Lower lobe of right lung (tissue), 2 donors: ENCODE measurements at regions not wholly inside any gene's neighbourhood (a gene's known extent, or its start where the extent isn't known, plus 50 kb on each side); places are given as distances from the start of the nearest gene placed in this dataset.

Experiments
- ATAC-seq, 2 donors: fragments of 200-7000 bp; cut with Tn5 transposase; one replicate each; pipeline ENCODE4 v1.9.1; 2020 to 2022; ENCODE audit warnings: mild to moderate bottlenecking in 2 of 2, moderate library complexity in 2 of 2
- DNase-seq: peaks from one replicate; pipeline ENCODE4 v3.0.0-alpha.2; 2020
- H3K27ac ChIP-seq: fragments of 200-600 bp; one replicate; pipeline ENCODE4 v1.8.0; 2022
- H3K27me3 ChIP-seq: fragments of 200-600 bp; one replicate; pipeline ENCODE4 v1.8.0; 2022; ENCODE audit warnings: low read depth
- H3K36me3 ChIP-seq: fragments of 200-600 bp; one replicate; pipeline ENCODE4 v1.8.0; 2022; ENCODE audit warnings: mild to moderate bottlenecking
- H3K4me1 ChIP-seq: fragments of 200-600 bp; one replicate; pipeline ENCODE4 v1.8.0; 2022
- H3K4me3 ChIP-seq: fragments of 200-600 bp; one replicate; pipeline ENCODE4 v1.8.0; 2022; ENCODE audit warnings: mild to moderate bottlenecking
- H3K9me3 ChIP-seq: fragments of 200-600 bp; one replicate; pipeline ENCODE4 v1.8.0; 2022
- CTCF ChIP-seq: fragments of 200-600 bp; IDR thresholded peaks from one replicate; pipeline ENCODE4 v1.8.0; 2022; ENCODE audit warnings: antibody characterized with exemption, mild to moderate bottlenecking
- intact Hi-C: fragments of 100-400 bp; cut with DNase I; formaldehyde crosslinking; loops from one replicate; pipeline ENCODE4 v1.11.0; 2022
- donor health status: DM: no; HTN: yes; CAD: no; lungs with severe emphysema.

- intact Hi-C loops, result no loop called here
- H3K9me3 ChIP-seq, result no peaks in the 10 kb centered on the region
- no peaks in the 10 kb centered on the region for H3K27me3 ChIP-seq
- TF ChIP-seq CTCF, result no peak
- DNase-seq, result no peak
- H3K27ac ChIP-seq, result no peak overlapping the region
- no peak for ATAC-seq
- H3K36me3 ChIP-seq, result no peaks in the 10 kb centered on the region
- no peak overlapping the region for H3K4me3 ChIP-seq
- no peaks in the 10 kb centered on the region for H3K4me1 ChIP-seq
These were observed 170.5 kb downstream of the DMRTA1 start for GRCh38 chr9:22617156-22617555.

DNA sequence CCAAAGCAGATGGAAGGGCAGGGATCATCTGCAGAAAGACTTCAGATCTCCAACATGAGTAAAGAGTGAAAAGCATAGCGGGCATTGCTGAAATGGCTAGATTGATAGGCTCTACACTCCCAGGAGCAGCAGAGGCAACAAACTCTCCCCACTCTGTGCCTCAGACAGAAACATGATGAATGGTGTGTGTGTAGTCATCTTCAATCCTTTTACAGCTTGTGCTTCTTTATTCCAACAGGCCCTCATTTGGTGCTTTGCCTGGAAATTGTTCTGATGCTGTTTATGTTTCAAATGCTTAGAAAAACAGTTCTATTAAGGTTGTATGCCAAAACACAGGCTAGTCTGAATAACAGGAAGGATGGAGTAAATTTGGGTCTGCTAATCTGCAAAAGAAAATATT is 176.2 kb downstream of the DMRTA1 start:
- DNase-seq (no peak), ATAC-seq (peak in 1 of 2 donors; percentile 62)
- H3K4me1 ChIP-seq, result no peaks in the 10 kb centered on the region
- no peak for TF ChIP-seq CTCF
- no peak overlapping the region for H3K27ac ChIP-seq
- no peaks in the 10 kb centered on the region for H3K27me3 ChIP-seq
- no peaks in the 10 kb centered on the region for H3K9me3 ChIP-seq
- H3K36me3 ChIP-seq, result no peaks in the 10 kb centered on the region
- H3K4me3 ChIP-seq, result no peak overlapping the region
- intact Hi-C loops, result no loop called here

DNA sequence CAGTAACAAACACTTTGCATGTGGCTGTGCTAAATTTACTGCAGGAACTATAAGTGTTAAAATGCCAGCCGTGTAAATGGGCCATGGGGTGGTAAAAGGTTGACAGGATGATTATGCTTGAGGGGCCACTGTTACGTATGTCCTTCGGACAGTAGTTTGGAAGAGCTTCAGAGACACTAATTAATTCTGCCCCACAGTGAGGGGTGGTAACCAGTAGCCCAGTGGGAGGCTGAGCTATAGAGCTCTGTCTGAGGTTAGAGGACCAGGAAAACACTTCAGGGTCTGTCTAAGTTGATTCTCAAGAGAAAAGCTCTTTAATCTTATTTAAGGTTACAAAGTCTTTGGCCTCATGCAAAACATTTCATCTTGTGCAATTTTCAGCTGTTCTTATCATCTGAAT is 176.6 kb downstream of the DMRTA1 start:
- Histone ChIP-seq H3K4me1 (no peaks in the 10 kb centered on the region), H3K27me3 (no peaks in the 10 kb centered on the region), H3K27ac (no peak overlapping the region), H3K4me3 (no peak overlapping the region), H3K9me3 (no peaks in the 10 kb centered on the region), H3K36me3 (no peaks in the 10 kb centered on the region)
- intact Hi-C loops, result no loop called here
- no peak for TF ChIP-seq CTCF
- no peak for DNase-seq
- no peak for ATAC-seq

DNA sequence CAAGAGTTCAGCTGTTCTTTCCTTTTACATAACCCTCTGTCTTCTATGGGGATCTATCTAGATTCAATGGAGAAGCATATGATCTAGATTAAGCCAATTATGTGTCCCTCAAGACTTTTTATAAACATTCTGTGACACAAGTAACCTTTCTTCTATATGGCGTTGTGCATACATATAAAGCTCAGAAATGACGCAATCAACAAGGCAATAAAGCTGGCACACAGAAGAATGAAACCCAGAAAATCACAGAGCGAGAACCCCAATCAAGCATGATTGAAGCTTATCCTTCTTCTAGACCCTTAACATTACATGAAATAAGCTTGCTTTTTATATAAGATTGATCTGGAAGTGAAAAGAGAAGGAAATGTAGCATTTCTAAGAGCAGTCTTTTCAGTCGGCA is 178.9 kb downstream of the DMRTA1 start:
- no peaks in the 10 kb centered on the region for H3K36me3 ChIP-seq
- no peak overlapping the region for H3K4me3 ChIP-seq
- intact Hi-C loops, result no loop called here
- no peaks in the 10 kb centered on the region for H3K9me3 ChIP-seq
- no peaks in the 10 kb centered on the region for H3K4me1 ChIP-seq
- no peak for TF ChIP-seq CTCF
- no peak for DNase-seq
- H3K27me3 ChIP-seq, result no peaks in the 10 kb centered on the region
- no peak for ATAC-seq
- no peak overlapping the region for H3K27ac ChIP-seq

GRCh38 chr9:22643541-22643940 is 196.9 kb downstream of the DMRTA1 start:
- H3K27me3 ChIP-seq, result no peaks in the 10 kb centered on the region
- H3K9me3 ChIP-seq, result no peaks in the 10 kb centered on the region
- no peaks in the 10 kb centered on the region for H3K36me3 ChIP-seq
- no peak overlapping the region for H3K27ac ChIP-seq
- ATAC-seq (no peak), DNase-seq (no peak)
- H3K4me3 ChIP-seq, result no peak overlapping the region
- H3K4me1 ChIP-seq, result no peaks in the 10 kb centered on the region
- TF ChIP-seq CTCF, result no peak
- intact Hi-C loops, result no loop called here

DNA sequence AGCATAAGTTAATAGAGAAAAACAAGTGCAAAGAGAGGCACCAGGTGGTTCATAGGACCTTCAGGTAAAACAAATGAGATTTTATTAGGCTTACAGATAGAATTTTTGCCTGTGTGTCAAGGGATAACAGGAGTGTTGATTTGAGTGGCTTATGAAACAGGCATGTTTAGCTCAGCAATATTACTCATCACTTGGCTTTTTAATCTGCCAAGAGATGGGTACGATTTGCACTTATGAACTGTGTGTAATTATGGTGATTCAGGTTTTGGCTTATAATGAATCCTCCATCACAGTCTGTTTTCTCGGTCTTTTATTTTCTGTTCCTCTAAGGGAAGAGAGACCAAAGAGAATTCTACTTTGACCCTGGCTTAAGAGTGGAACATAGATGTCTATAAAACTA is 199.3 kb downstream of the DMRTA1 start:
- ATAC-seq, result peak in 1 of 2 donors; percentile 39
- Histone ChIP-seq H3K36me3 (no peaks in the 10 kb centered on the region), H3K27ac (no peak overlapping the region), H3K27me3 (no peaks in the 10 kb centered on the region), H3K9me3 (no peaks in the 10 kb centered on the region), H3K4me1 (no peaks in the 10 kb centered on the region), H3K4me3 (no peak overlapping the region)
- DNase-seq, result no peak
- TF ChIP-seq CTCF, result no peak
- intact Hi-C loops, result no loop called here
